H1 (cell line): ENCODE measurements at regions not wholly inside any gene's neighbourhood (a gene's known extent, or its start where the extent isn't known, plus 50 kb on each side); places are given as distances from the start of the nearest gene placed in this dataset.
A peak's percentile ranks its signal among the peaks of the same experiment; 100 is the strongest.

Source experiments
- CTCF ChIA-PET: fragments of 300-600 bp; sonication (Branson Sonifier 250); formaldehyde crosslinking; loops from one replicate; lab custom pipeline; 2021; ENCODE audit not compliant: partially characterized antibody; lab: Charles Lee
- POLR2A ChIA-PET: fragments of 300-600 bp; sonication (Branson Sonifier 250); formaldehyde crosslinking; loops from one replicate; lab custom pipeline; 2021; ENCODE audit warnings: inconsistent platforms; ENCODE audit not compliant: partially characterized antibody; lab: Charles Lee
- DNase-seq, 2 experiments: peaks; one replicate each; pipeline versions ENCODE4 v3.0.0 to v3.0.0-alpha.2; 2010 to 2022; ENCODE audit warnings: low spot score in 2 of 2, low read depth in 1 of 2, mixed read lengths in 1 of 2
- FAIRE-seq: peaks from 2 replicates; lab custom pipeline; 2011; peaks lifted over from hg19 to GRCh38; lab: Jason Lieb, UNC
- H2AFZ ChIP-seq: 2 replicates; pipeline ENCODE4 v1.8.1; 2012; ENCODE audit warnings: low read length, inconsistent platforms
- H2AK5ac ChIP-seq: 2 replicates; pipeline ENCODE4 v1.6.1; 2013; ENCODE audit warnings: low read depth, low read length
- H2BK120ac ChIP-seq: replicated peaks from 2 replicates; pipeline ENCODE3; 2013; ENCODE audit warnings: low read depth, low read length, inconsistent platforms
- H2BK12ac ChIP-seq: 2 replicates; pipeline ENCODE4 v1.6.1; 2013; ENCODE audit warnings: low read depth, low read length
- H2BK15ac ChIP-seq: 2 replicates; pipeline ENCODE4 v1.6.1; 2013; ENCODE audit warnings: low read length
- H2BK20ac ChIP-seq: 2 replicates; pipeline ENCODE4 v1.6.1; 2013; ENCODE audit warnings: low read length
- H2BK5ac ChIP-seq: 2 replicates; pipeline ENCODE4 v1.6.1; 2013; ENCODE audit warnings: low read depth, low read length
- H3K14ac ChIP-seq: 2 replicates; pipeline ENCODE4 v1.6.1; 2013; ENCODE audit warnings: inconsistent platforms; ENCODE audit not compliant: insufficient read length
- H3K18ac ChIP-seq: 2 replicates; pipeline ENCODE4 v1.6.1; 2013; ENCODE audit warnings: low read length; ENCODE audit errors: extremely low read depth
- H3K23ac ChIP-seq: 2 replicates; pipeline ENCODE4 v1.6.1; 2013; ENCODE audit warnings: inconsistent platforms; ENCODE audit not compliant: insufficient read length
- H3K23me2 ChIP-seq: 2 replicates; pipeline ENCODE4 v1.6.1; 2013; ENCODE audit warnings: low read depth, low read length
- H3K27ac ChIP-seq: 2 replicates; pipeline ENCODE4 v1.6.1; 2011; ENCODE audit warnings: low read depth, low read length, inconsistent platforms
- H3K27me3 ChIP-seq, 4 experiments: replicated peaks in 1 of 4; 1 replicate in 1 of 4; 2 replicates in 3 of 4; pipeline versions ENCODE4 v1.6.1 to v1.8.1; 2011 to 2013; ENCODE audit warnings: low read length in 3 of 4, mild to moderate bottlenecking in 3 of 4, inconsistent platforms in 2 of 4, mixed read lengths in 2 of 4, moderate library complexity in 1 of 4; ENCODE audit not compliant: control insufficient read depth in 3 of 4, insufficient read depth in 3 of 4; ENCODE audit errors: extremely low read depth in 1 of 4
- H3K36me3 ChIP-seq, 4 experiments: 2 replicates each; pipeline versions ENCODE4 v1.6.1 to v1.8.1; 2011 to 2013; ENCODE audit warnings: mild to moderate bottlenecking in 4 of 4, low read length in 3 of 4, moderate library complexity in 2 of 4, control low read depth in 1 of 4, inconsistent platforms in 1 of 4; ENCODE audit not compliant: insufficient read depth in 4 of 4, control insufficient read depth in 2 of 4
- H3K4ac ChIP-seq: replicated peaks from 2 replicates; pipeline ENCODE3; 2013; ENCODE audit warnings: low read length, low read depth, mixed read lengths, inconsistent platforms; ENCODE audit not compliant: insufficient read length
- H3K4me1 ChIP-seq, 4 experiments: replicated peaks in 1 of 4; 1 replicate in 1 of 4; 2 replicates in 3 of 4; pipeline versions ENCODE4 v1.6.1 to v1.8.1; 2011 to 2013; ENCODE audit warnings: low read length in 3 of 4, inconsistent platforms in 2 of 4, mixed read lengths in 1 of 4; ENCODE audit not compliant: insufficient read depth in 4 of 4, control insufficient read depth in 3 of 4
- H3K4me2 ChIP-seq, 2 experiments: 2 replicates each; pipeline versions ENCODE4 v1.6.1 to v1.8.1; 2011 to 2013; ENCODE audit warnings: low read depth in 2 of 2, low read length in 2 of 2, control low read depth in 1 of 2, inconsistent platforms in 1 of 2, mild to moderate bottlenecking in 1 of 2; ENCODE audit not compliant: insufficient read depth in 1 of 2
- H3K4me3 ChIP-seq, 4 experiments: fragments of 200-600, 300-600 bp in 1 of 4; sonication (generic), shearing (Covaris generic), sonication (Bioruptor Twin) in 1 of 4; 2 replicates each; pipeline versions ENCODE4 v1.5.1 to v1.8.1; 2011 to 2016; ENCODE audit warnings: low read length in 4 of 4, low read depth in 3 of 4, control low read depth in 2 of 4, inconsistent platforms in 2 of 4, mild to moderate bottlenecking in 2 of 4, mixed read lengths in 1 of 4, moderate library complexity in 1 of 4; ENCODE audit not compliant: insufficient read depth in 2 of 4; ENCODE audit errors: extremely low read depth in 1 of 4
- H3K56ac ChIP-seq: replicated peaks from 2 replicates; pipeline ENCODE3; 2013; ENCODE audit warnings: low read depth, mild to moderate bottlenecking, mixed read lengths, low read length, inconsistent platforms; ENCODE audit not compliant: insufficient read length
- H3K79me1 ChIP-seq: 2 replicates; pipeline ENCODE4 v1.6.1; 2013; ENCODE audit warnings: low read depth, low read length, control low read depth
- H3K79me2 ChIP-seq, 2 experiments: 2 replicates each; pipeline versions ENCODE4 v1.6.1 to v1.8.1; 2012 to 2013; ENCODE audit warnings: low read length in 2 of 2, mild to moderate bottlenecking in 2 of 2, inconsistent platforms in 1 of 2; ENCODE audit not compliant: insufficient read depth in 2 of 2, control insufficient read depth in 1 of 2
- H3K9ac ChIP-seq, 4 experiments: replicated peaks in 1 of 4; 1 replicate in 1 of 4; 2 replicates in 3 of 4; pipeline versions ENCODE4 v1.6.1 to v1.8.1; 2011 to 2013; ENCODE audit warnings: low read depth in 3 of 4, low read length in 3 of 4, control low read depth in 2 of 4, mild to moderate bottlenecking in 2 of 4, moderate library complexity in 2 of 4, inconsistent platforms in 1 of 4; ENCODE audit errors: extremely low read depth in 1 of 4
- H3K9me3 ChIP-seq, 2 experiments: 2 replicates each; pipeline versions ENCODE4 v1.6.1 to v1.8.1; 2012 to 2013; ENCODE audit warnings: mild to moderate bottlenecking in 2 of 2, moderate library complexity in 2 of 2, control low read depth in 1 of 2, inconsistent platforms in 1 of 2, low read depth in 1 of 2, low read length in 1 of 2, mixed read lengths in 1 of 2; ENCODE audit not compliant: insufficient read depth in 2 of 2
- H4K20me1 ChIP-seq, 2 experiments: replicated peaks in 1 of 2; 2 replicates each; pipeline versions ENCODE3 to v1.8.1; 2011 to 2013; ENCODE audit warnings: inconsistent platforms in 2 of 2, low read length in 2 of 2, mild to moderate bottlenecking in 1 of 2; ENCODE audit not compliant: insufficient read depth in 2 of 2, control insufficient read depth in 1 of 2
- H4K5ac ChIP-seq: 2 replicates; pipeline ENCODE4 v1.6.1; 2013; ENCODE audit warnings: low read length, low read depth, mixed read lengths, inconsistent platforms; ENCODE audit not compliant: insufficient read length
- H4K8ac ChIP-seq: 2 replicates; pipeline ENCODE4 v1.8.0; 2013; ENCODE audit warnings: mild to moderate bottlenecking, moderate library complexity, low read length, inconsistent platforms; ENCODE audit not compliant: insufficient read depth; ENCODE audit errors: extremely low read depth
- H4K91ac ChIP-seq: replicated peaks from 2 replicates; pipeline ENCODE3; 2013; ENCODE audit warnings: low read length, mixed read lengths, inconsistent platforms; ENCODE audit not compliant: insufficient read length
- BACH1 ChIP-seq: IDR thresholded peaks from 2 replicates; pipeline ENCODE4 v1.6.1; 2012; ENCODE audit warnings: low read length, improper control_type of control experiment
- EGR1 ChIP-seq: IDR thresholded peaks from 2 replicates; pipeline ENCODE4 v1.6.1; 2011; ENCODE audit warnings: low read depth, low read length, borderline replicate concordance
- GTF2F1 ChIP-seq: IDR thresholded peaks from 2 replicates; pipeline ENCODE4 v1.6.1; 2012; ENCODE audit warnings: low read depth, low read length, improper control_type of control experiment, borderline replicate concordance
- NRF1 ChIP-seq: IDR thresholded peaks from 2 replicates; pipeline ENCODE4 v1.6.1; 2011; ENCODE audit warnings: mild to moderate bottlenecking, low read depth, low read length, improper control_type of control experiment
- RBBP5 ChIP-seq: IDR thresholded peaks from 2 replicates; pipeline ENCODE4 v1.7.1; 2012; ENCODE audit warnings: low read depth, mild to moderate bottlenecking, inconsistent platforms, low read length, moderate library complexity, borderline replicate concordance
- RFX5 ChIP-seq: IDR thresholded peaks from 2 replicates; pipeline ENCODE4 v1.6.1; 2011; ENCODE audit warnings: low read depth, low read length, improper control_type of control experiment, borderline replicate concordance
- RXRA ChIP-seq: IDR thresholded peaks from 2 replicates; pipeline ENCODE4 v1.6.1; 2011; ENCODE audit warnings: low read depth, mild to moderate bottlenecking, low read length, moderate library complexity; ENCODE audit not compliant: insufficient read depth
- SP1 ChIP-seq: IDR thresholded peaks from 2 replicates; pipeline ENCODE4 v1.6.1; 2011; ENCODE audit warnings: low read depth, low read length
- SP2 ChIP-seq: IDR thresholded peaks from 2 replicates; pipeline ENCODE4 v1.6.1; 2012; ENCODE audit warnings: mild to moderate bottlenecking, low read length, inconsistent platforms
- ZNF274 ChIP-seq: IDR thresholded peaks from 2 replicates; pipeline ENCODE4 v1.7.0; 2012; ENCODE audit warnings: low read length, borderline replicate concordance; ENCODE audit errors: extremely low read depth
- WGBS, 2 experiments: shearing (Covaris generic) in 1 of 2; methylation state at CpG; one replicate each; pipeline versions ENCODE4 v1.1.6 to v1.1.7; 2013 to 2015; ENCODE audit warnings: low lambda C conversion rate in 2 of 2, mixed read lengths in 2 of 2, inconsistent platforms in 1 of 2, low coverage in 1 of 2, missing lambda C conversion rate in 1 of 2; ENCODE audit not compliant: insufficient replicate concordance in 2 of 2, insufficient coverage in 1 of 2, insufficient read length in 1 of 2; ENCODE audit errors: extremely low coverage in 1 of 2, missing lambda C conversion rate in 1 of 2; 5-methylcytosine and 5-hydroxymethylcytosine counted together

DNA sequence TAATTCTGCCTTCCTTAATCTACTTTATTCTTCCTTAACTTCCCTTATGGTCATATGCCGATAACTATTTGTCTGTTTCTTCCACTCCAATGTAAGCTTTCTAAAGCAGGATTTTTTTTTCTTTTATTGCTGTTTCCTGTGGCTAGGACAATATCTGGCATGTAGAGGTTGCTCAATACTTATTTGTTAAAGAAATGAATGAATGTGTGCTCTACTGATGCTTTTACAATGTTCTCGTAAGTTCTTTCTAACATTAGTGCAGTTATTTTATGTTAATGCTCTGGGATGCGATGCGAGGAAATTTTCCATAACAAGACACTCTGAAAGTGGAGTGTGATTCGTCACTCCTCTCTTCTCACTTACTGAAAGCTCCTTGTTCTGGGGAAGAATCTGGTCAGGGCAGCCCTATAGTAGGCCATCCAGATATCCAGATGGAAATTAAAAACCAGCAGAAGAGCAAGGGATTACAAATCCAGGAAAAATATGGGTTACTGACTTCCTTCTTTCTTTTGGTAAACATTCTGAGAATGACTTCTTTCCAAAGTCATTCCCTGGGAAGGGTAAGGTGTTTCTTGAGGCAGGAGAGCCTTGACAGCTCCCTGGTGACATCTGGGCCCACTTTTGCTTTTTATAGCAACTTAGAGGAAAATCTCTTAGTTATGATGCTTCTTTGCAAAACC lies 420.4 kb downstream of the PDCD6IP start:
- FAIRE-seq: peak; percentile 48
- TF ChIP-seq EGR1: no peak
- TF ChIP-seq RXRA: no peak
- no peak for TF ChIP-seq BACH1
- no peak for TF ChIP-seq RBBP5
- TF ChIP-seq SP2: no peak
- no peak for TF ChIP-seq SP1
- no peak for TF ChIP-seq NRF1
- TF ChIP-seq GTF2F1: no peak
- TF ChIP-seq RFX5: no peak
- no peak for TF ChIP-seq ZNF274
- Histone ChIP-seq H3K4me3 (no peak overlapping the region), H3K4me1 (no peaks in the 10 kb centered on the region), H3K79me1 (no peaks in the 10 kb centered on the region), H3K23ac (no peak overlapping the region), H3K4me2 (no peak overlapping the region), H4K5ac (no peak overlapping the region), H2BK12ac (no peak overlapping the region), H3K9me3 (no peaks in the 10 kb centered on the region), H3K23me2 (no peaks in the 10 kb centered on the region), H3K4ac (no peak overlapping the region), H2BK15ac (no peak overlapping the region), H3K9ac (no peak overlapping the region), H2AK5ac (no peak overlapping the region), H4K20me1 (no peaks in the 10 kb centered on the region), H3K27ac (no peak overlapping the region), H2AFZ (no peak overlapping the region), H3K36me3 (no peaks in the 10 kb centered on the region), H2BK120ac (no peak overlapping the region), H2BK20ac (no peak overlapping the region), H3K14ac (no peak overlapping the region), H4K91ac (no peak overlapping the region), H3K27me3 (peaks cover 0 to 1% (median 0%) of the 10 kb centered on the region in 4 experiments; a peak in 1 of 7 replicates), H2BK5ac (no peak overlapping the region), H4K8ac (no peak overlapping the region), H3K18ac (no peak overlapping the region), H3K56ac (no peak overlapping the region), H3K79me2 (no peaks in the 10 kb centered on the region)
- WGBS, 2 experiments: 73% methylated on average over 5 of the region's 5 CpGs; no CpG with 5 or more reads in 1 of the 2 experiments
- no peak for DNase-seq
- CTCF ChIA-PET: interaction anchor here (0.8 to 1.0 kb wide), 2 partner anchors 112 to 176 kb away, joined by 3 read pairs; no protein-coding TSS in a partner anchor
- POLR2A ChIA-PET: no interaction called here
